ENCODE measurements at regions not wholly inside any gene's neighbourhood (a gene's known extent, or its start where the extent isn't known, plus 50 kb on each side); places are given as distances from the start of the nearest gene placed in this dataset.

GRCh38 chr6:170111141-170111664 lies 179.7 kb downstream of the DLL1 start:
- Histone ChIP-seq H3K4me1 (ENCODE audit: control insufficient read depth in 1 of 2, insufficient read depth in 2 of 2, low read depth in 1 of 2, low read length in 1 of 2) (peaks cover 0 to 7% of the 10 kb centered on the region in 2 experiments; a peak in 1 of 4 replicates), H3K9me3 (no peaks in the 10 kb centered on the region; the same call in 1 of the 2 replicates), H4K20me1 (ENCODE audit: insufficient read depth) (no peaks in the 10 kb centered on the region), H3K4me2 (no peak overlapping the region), H3K27ac (ENCODE audit: low read depth in 2 of 2, low read length in 1 of 2) (no peak overlapping the region), H2AFZ (ENCODE audit: low read depth) (no peak overlapping the region), H3K79me2 (ENCODE audit: insufficient read depth) (no peaks in the 10 kb centered on the region), H3K9me2 (no peaks in the 10 kb centered on the region), H3K27me3 (ENCODE audit: insufficient read depth) (no peaks in the 10 kb centered on the region), H3K9ac (no peak overlapping the region), H3K36me3 (replicated peaks in 1 of 2; ENCODE audit: control insufficient read depth in 1 of 2, insufficient read depth in 2 of 2, low read length in 1 of 2) (no peaks in the 10 kb centered on the region), H3K4me3 (ENCODE audit: low read depth in 2 of 2, low read length in 1 of 2) (no peak overlapping the region), H3F3A (replicated peaks; ENCODE audit: insufficient read depth) (no peaks in the 10 kb centered on the region)
- WGBS (ENCODE audit: low lambda C conversion rate), result 31% methylated on average over 8 of the region's 8 CpGs
- ChIA-PET CTCF (no interaction called here), POLR2A (no interaction called here)
- TF ChIP-seq YY1 (IDR thresholded peaks at IDR 0.05; ENCODE audit: low read depth), result no peak
- TF ChIP-seq ELF1 (IDR thresholded peaks at IDR 0.05), result no peak
- TF ChIP-seq RCOR1 (IDR thresholded peaks at IDR 0.05; ENCODE audit: low read length), result no peak
- TF ChIP-seq GABPA (IDR thresholded peaks at IDR 0.05; ENCODE audit: low read depth), result no peak
- TF ChIP-seq FOXJ3 (CRISPR knock-in tag; IDR thresholded peaks at IDR 0.05), result no peak
- TF ChIP-seq NFIC (IDR thresholded peaks at IDR 0.05; ENCODE audit: borderline replicate concordance), result no peak
- TF ChIP-seq USF1 (IDR thresholded peaks at IDR 0.05; ENCODE audit: borderline replicate concordance, low read depth), result no peak
- no peak for TF ChIP-seq EP300 (IDR thresholded peaks at IDR 0.05; ENCODE audit: borderline replicate concordance in 1 of 2, low read depth in 1 of 2, low read length in 1 of 2)
- no peak for TF ChIP-seq EZH2phosphoT487 (IDR thresholded peaks at IDR 0.05; ENCODE audit: borderline replicate concordance, low read depth)
- no peak for TF ChIP-seq ZBTB33 (IDR thresholded peaks at IDR 0.05; ENCODE audit: borderline replicate concordance, low read depth)
- no peak for TF ChIP-seq RXRA (IDR thresholded peaks at IDR 0.05; ENCODE audit: borderline replicate concordance, low read depth)
- TF ChIP-seq POLR2AphosphoS5 (IDR thresholded peaks at IDR 0.05; ENCODE audit: low read depth, low read length), result no peak
- TF ChIP-seq NRF1 (IDR thresholded peaks at IDR 0.05; ENCODE audit: low read depth, low read length), result no peak
- no peak for TF ChIP-seq PBX3 (IDR thresholded peaks at IDR 0.05)
- TF ChIP-seq RFX5 (IDR thresholded peaks at IDR 0.05; ENCODE audit: low read length), result no peak
- TF ChIP-seq JUND (IDR thresholded peaks at IDR 0.05), result no peak
- TF ChIP-seq IRF3 (IDR thresholded peaks at IDR 0.05; ENCODE audit: low read depth, low read length), result no peak
- DNase-seq, result no peak

All from SK-N-SH (cell line).